ENCODE measurements at regions not wholly inside any gene's neighbourhood (a gene's known extent, or its start where the extent isn't known, plus 50 kb on each side); places are given as distances from the start of the nearest gene placed in this dataset.

DNA sequence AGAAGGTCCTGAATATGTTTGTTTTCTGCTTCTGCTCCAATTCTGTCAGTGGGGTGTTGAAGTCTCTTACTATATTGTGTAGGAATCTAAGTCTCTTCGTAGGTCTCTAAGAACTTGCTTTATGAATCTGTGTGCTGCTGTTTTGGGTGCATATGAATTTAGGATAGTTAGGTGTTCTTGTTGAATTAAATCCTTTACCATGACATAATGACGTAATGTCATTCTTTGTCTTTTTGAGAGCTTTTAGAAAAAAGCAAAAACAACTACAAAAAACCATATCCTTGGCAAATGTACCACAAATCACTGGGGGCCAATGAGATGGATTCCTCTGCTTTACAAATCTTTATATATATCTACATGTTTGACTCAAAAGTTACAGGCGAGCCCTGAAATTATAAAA lies 576.1 kb downstream of the CDH18 start:
- TF ChIP-seq GLI2 (tag by site-specific recombination; IDR thresholded peaks at IDR 0.05; ENCODE audit: borderline replicate concordance, low read depth): no peak
- TF ChIP-seq, protein P1, sequence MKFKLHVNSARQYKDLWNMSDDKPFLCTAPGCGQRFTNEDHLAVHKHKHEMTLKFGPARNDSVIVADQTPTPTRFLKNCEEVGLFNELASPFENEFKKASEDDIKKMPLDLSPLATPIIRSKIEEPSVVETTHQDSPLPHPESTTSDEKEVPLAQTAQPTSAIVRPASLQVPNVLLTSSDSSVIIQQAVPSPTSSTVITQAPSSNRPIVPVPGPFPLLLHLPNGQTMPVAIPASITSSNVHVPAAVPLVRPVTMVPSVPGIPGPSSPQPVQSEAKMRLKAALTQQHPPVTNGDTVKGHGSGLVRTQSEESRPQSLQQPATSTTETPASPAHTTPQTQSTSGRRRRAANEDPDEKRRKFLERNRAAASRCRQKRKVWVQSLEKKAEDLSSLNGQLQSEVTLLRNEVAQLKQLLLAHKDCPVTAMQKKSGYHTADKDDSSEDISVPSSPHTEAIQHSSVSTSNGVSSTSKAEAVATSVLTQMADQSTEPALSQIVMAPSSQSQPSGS (tag by site-specific recombination; IDR thresholded peaks at IDR 0.05; ENCODE audit: low read depth): peak; percentile 77
- TF ChIP-seq, protein P2, sequence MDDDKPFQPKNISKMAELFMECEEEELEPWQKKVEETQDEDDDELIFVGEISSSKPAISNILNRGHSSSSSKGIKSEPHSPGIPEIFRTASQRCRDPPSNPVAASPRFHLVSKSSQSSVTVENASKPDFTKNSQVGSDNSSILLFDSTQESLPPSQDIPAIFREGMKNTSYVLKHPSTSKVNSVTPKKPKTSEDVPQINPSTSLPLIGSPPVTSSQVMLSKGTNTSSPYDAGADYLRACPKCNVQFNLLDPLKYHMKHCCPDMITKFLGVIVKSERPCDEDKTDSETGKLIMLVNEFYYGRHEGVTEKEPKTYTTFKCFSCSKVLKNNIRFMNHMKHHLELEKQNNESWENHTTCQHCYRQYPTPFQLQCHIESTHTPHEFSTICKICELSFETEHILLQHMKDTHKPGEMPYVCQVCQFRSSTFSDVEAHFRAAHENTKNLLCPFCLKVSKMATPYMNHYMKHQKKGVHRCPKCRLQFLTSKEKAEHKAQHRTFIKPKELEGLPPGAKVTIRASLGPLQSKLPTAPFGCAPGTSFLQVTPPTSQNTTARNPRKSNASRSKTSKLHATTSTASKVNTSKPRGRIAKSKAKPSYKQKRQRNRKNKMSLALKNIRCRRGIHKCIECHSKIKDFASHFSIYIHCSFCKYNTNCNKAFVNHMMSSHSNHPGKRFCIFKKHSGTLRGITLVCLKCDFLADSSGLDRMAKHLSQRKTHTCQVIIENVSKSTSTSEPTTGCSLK (tag by site-specific recombination; IDR thresholded peaks at IDR 0.05): no peak
- TF ChIP-seq ZNF654 (tag by site-specific recombination; IDR thresholded peaks at IDR 0.05; ENCODE audit: low read depth): no peak
- TF ChIP-seq ZNF658 (tag by site-specific recombination; IDR thresholded peaks at IDR 0.05): no peak
- no peak for TF ChIP-seq ZNF677 (tag by site-specific recombination; IDR thresholded peaks at IDR 0.05)
- TF ChIP-seq OSR2 (tag by site-specific recombination; IDR thresholded peaks at IDR 0.05): no peak
- TF ChIP-seq KLF9 (tag by site-specific recombination; IDR thresholded peaks at IDR 0.05; ENCODE audit: low read depth): no peak
- TF ChIP-seq ZNF514 (tag by site-specific recombination; IDR thresholded peaks at IDR 0.05): no peak
- ChIA-PET CTCF (no interaction called here), POLR2A (no interaction called here)
- Histone ChIP-seq H3K4me1 (ENCODE audit: control insufficient read depth, insufficient read depth, low read length) (no peaks in the 10 kb centered on the region), H3K4me3 (ENCODE audit: low read depth, low read length) (no peak overlapping the region), H3K9me3 (ENCODE audit: control insufficient read depth, insufficient read depth, low read depth, low read length) (no peaks in the 10 kb centered on the region), H3K36me3 (ENCODE audit: control insufficient read depth in 2 of 2, insufficient read depth in 1 of 2, low read length in 2 of 2) (no peaks in the 10 kb centered on the region), H3K27ac (ENCODE audit: extremely low read depth, low read depth, low read length) (no peak overlapping the region)

Data from HEK293 (cell line).